HuH-7 (cell line): ENCODE measurements at regions not wholly inside any gene's neighbourhood (a gene's known extent, or its start where the extent isn't known, plus 50 kb on each side); places are given as distances from the start of the nearest gene placed in this dataset.

Experiments
- DNase-seq: peaks from one replicate; pipeline ENCODE4 v3.0.0; 2011; ENCODE audit warnings: low spot score

GRCh38 chr2:129443865-129444739 is 535.4 kb upstream of the RAB6C start:
- no peak for DNase-seq

GRCh38 chr2:129444751-129445150 is 534.7 kb upstream of the RAB6C start:
- no peak for DNase-seq

- no peak for DNase-seq
These were observed 522.8 kb upstream of the RAB6C start for GRCh38 chr2:129456691-129457090.

- DNase-seq, result no peak
These were observed 522.1 kb upstream of the RAB6C start for GRCh38 chr2:129457277-129457818.

GRCh38 chr2:129458006-129458405 is 521.5 kb upstream of the RAB6C start:
- DNase-seq, result no peak

- no peak for DNase-seq
These were observed 521.0 kb upstream of the RAB6C start for GRCh38 chr2:129458436-129458835.

- no peak for DNase-seq
These were observed 520.1 kb upstream of the RAB6C start for GRCh38 chr2:129459200-129459876.

- no peak for DNase-seq
These were observed 519.6 kb upstream of the RAB6C start for GRCh38 chr2:129459881-129460280.

- DNase-seq, result no peak
These were observed 518.9 kb upstream of the RAB6C start for GRCh38 chr2:129460299-129461198.

GRCh38 chr2:129462349-129462748 is 517.1 kb upstream of the RAB6C start:
- no peak for DNase-seq

- no peak for DNase-seq
These were observed 516.5 kb upstream of the RAB6C start for GRCh38 chr2:129462967-129463366.

- DNase-seq, result no peak
These were observed 515.4 kb upstream of the RAB6C start for GRCh38 chr2:129464036-129464435.

GRCh38 chr2:129464631-129465030 is 514.8 kb upstream of the RAB6C start:
- DNase-seq, result no peak

GRCh38 chr2:129465045-129465444 is 514.4 kb upstream of the RAB6C start:
- no peak for DNase-seq

GRCh38 chr2:129466389-129466788 is 513.1 kb upstream of the RAB6C start:
- DNase-seq, result no peak

GRCh38 chr2:129467012-129467779 is 512.3 kb upstream of the RAB6C start:
- no peak for DNase-seq

- DNase-seq, result no peak
These were observed 511.5 kb upstream of the RAB6C start for GRCh38 chr2:129467941-129468340.

GRCh38 chr2:129468879-129469278 is 510.6 kb upstream of the RAB6C start:
- no peak for DNase-seq

GRCh38 chr2:129469389-129469788 is 510.1 kb upstream of the RAB6C start:
- no peak for DNase-seq

- DNase-seq, result no peak
These were observed 509.6 kb upstream of the RAB6C start for GRCh38 chr2:129469871-129470270.

GRCh38 chr2:129478902-129479517 is 500.5 kb upstream of the RAB6C start:
- no peak for DNase-seq
